Gastroesophageal sphincter (tissue), 4 donors: ENCODE measurements at regions not wholly inside any gene's neighbourhood (a gene's known extent, or its start where the extent isn't known, plus 50 kb on each side); places are given as distances from the start of the nearest gene placed in this dataset.

Source experiments
- ATAC-seq: fragments of 150-250 bp; one replicate; pipeline ENCODE4 v1.9.1; 2016; ENCODE audit warnings: mild to moderate bottlenecking, moderate library complexity
- H3K27ac ChIP-seq, 4 donors: fragments of 200-600 bp; sonication (generic) in 3 of 4; 1 replicate in 3 of 4; 2 replicates in 1 of 4; pipeline ENCODE4 v1.5.1; 2016 to 2019
- H3K27me3 ChIP-seq: fragments of 200-600 bp; sonication (generic); one replicate; pipeline ENCODE4 v1.5.1; 2019
- H3K36me3 ChIP-seq, 2 donors: fragments of 200-600 bp; sonication (generic); one replicate each; pipeline ENCODE4 v1.5.1; 2019; ENCODE audit warnings: control low read depth in 1 of 2
- H3K4me1 ChIP-seq, 3 donors: fragments of 200-600 bp; sonication (generic); 1 replicate in 2 of 3; 2 replicates in 1 of 3; pipeline ENCODE4 v1.5.1; 2016 to 2019; ENCODE audit warnings: control low read depth in 2 of 3
- H3K4me3 ChIP-seq, 2 donors: fragments of 200-600 bp; sonication (generic); one replicate each; pipeline ENCODE4 v1.5.1; 2019; ENCODE audit warnings: mild to moderate bottlenecking in 1 of 2, moderate library complexity in 1 of 2
- H3K9me3 ChIP-seq, 3 donors: fragments of 200-600 bp; sonication (generic); one replicate each; pipeline ENCODE4 v1.5.1; 2017 to 2019; ENCODE audit warnings: control low read depth in 2 of 3
- EP300 ChIP-seq: sonication (generic); formaldehyde crosslinking; IDR thresholded peaks from one replicate; pipeline ENCODE4 v1.6.1; 2017; ENCODE audit warnings: antibody characterized with exemption, mild to moderate bottlenecking
- POLR2A ChIP-seq, 2 donors: fragments of 450-650 bp; IDR thresholded peaks; one replicate each; pipeline ENCODE4 v1.6.1; 2017; ENCODE audit warnings: antibody characterized with exemption in 2 of 2, mild to moderate bottlenecking in 2 of 2, moderate library complexity in 1 of 2
- POLR2AphosphoS5 ChIP-seq: sonication (generic); formaldehyde crosslinking; IDR thresholded peaks from one replicate; pipeline ENCODE4 v1.6.1; 2017; ENCODE audit warnings: antibody characterized with exemption
- WGBS, 2 donors: methylation state at CpG; one replicate each; pipeline ENCODE4 v1.1.5; 2018; ENCODE audit warnings: low coverage in 1 of 2; 5-methylcytosine and 5-hydroxymethylcytosine counted together
- TF ChIP-seq, protein P1 (sequence below), 4 experiments: fragments of 200-600 bp in 2 of 4; fragments of 450-650 bp in 2 of 4; sonication (generic) in 1 of 4; IDR thresholded peaks; one replicate each; pipeline ENCODE4 v1.5.1; 2017 to 2019; ENCODE audit warnings: antibody characterized with exemption in 4 of 4, mild to moderate bottlenecking in 2 of 4, moderate library complexity in 2 of 4

DNA sequence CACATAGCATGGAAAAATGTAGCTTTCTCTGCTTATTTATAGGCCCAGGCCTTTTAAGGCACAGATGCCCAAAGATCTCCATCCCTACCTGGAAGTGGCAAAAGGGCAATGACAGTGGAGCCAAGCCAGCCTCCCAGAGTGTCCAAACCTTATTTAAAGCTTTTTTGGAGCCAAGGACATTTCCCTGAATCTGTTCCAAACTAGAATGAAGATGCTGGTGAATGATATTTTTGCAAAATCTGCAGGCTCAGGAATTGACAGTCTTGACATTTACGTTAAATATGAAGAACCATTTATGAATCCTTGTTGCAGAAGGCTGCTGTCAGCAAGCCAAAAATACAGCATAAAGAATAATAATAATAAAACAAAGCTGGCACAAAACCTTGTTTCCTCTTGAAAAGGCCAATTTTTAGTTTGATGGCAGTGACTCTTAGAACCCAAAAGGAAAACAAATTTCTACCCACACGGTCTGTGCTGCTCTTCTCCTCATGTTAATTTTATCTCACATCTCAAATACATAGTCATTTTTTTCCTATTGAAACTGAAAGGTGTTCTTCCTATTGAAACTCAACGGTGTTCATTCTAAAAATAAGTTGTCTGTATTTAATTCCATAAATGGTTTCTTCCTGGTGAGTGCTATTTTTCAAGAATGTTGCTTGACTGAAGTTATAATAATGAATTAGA lies 206.3 kb upstream of the TBL1X start:
- H3K27me3 ChIP-seq = no peaks in the 10 kb centered on the region
- no peak overlapping the region for H3K27ac ChIP-seq
- no peak overlapping the region for H3K4me3 ChIP-seq
- ATAC-seq = no peak
- H3K4me1 ChIP-seq = peaks cover 0 to 9% (median 0%) of the 10 kb centered on the region in 3 donors
- 23 to 47% methylated on average over 3 of the region's 3 CpGs for WGBS, 2 donors
- no peaks in the 10 kb centered on the region for H3K36me3 ChIP-seq
- TF ChIP-seq POLR2A (IDR thresholded peaks at IDR 0.05) = no peak
- no peak for TF ChIP-seq POLR2AphosphoS5
- TF ChIP-seq, protein P1, sequence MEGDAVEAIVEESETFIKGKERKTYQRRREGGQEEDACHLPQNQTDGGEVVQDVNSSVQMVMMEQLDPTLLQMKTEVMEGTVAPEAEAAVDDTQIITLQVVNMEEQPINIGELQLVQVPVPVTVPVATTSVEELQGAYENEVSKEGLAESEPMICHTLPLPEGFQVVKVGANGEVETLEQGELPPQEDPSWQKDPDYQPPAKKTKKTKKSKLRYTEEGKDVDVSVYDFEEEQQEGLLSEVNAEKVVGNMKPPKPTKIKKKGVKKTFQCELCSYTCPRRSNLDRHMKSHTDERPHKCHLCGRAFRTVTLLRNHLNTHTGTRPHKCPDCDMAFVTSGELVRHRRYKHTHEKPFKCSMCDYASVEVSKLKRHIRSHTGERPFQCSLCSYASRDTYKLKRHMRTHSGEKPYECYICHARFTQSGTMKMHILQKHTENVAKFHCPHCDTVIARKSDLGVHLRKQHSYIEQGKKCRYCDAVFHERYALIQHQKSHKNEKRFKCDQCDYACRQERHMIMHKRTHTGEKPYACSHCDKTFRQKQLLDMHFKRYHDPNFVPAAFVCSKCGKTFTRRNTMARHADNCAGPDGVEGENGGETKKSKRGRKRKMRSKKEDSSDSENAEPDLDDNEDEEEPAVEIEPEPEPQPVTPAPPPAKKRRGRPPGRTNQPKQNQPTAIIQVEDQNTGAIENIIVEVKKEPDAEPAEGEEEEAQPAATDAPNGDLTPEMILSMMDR (IDR thresholded peaks at IDR 0.05) = no peak
- TF ChIP-seq EP300 = no peak
- no peaks in the 10 kb centered on the region for H3K9me3 ChIP-seq

DNA sequence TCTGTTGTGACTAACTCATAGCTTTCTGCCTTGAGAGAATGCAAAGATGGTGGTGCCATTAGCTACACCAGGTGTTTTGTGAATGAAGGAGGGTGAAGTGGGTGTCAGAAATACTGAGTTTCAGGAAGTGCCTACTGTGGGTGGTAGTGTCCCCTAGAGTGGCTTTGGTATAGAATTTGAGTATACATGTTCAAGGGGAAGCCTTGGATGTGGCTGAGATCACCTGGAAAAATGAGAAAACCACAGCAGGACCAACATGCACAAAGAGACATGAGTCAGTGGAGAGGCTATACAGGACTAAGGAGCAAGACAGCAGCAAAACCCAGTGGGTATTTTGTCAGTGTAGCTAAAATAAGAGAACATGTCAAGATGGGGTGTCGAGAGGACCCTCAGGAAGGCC lies 204.3 kb upstream of the TBL1X start:
- Histone ChIP-seq H3K9me3 (no peaks in the 10 kb centered on the region), H3K27ac (no peak overlapping the region), H3K4me1 (peaks cover 0 to 9% (median 0%) of the 10 kb centered on the region in 3 donors), H3K27me3 (no peaks in the 10 kb centered on the region), H3K36me3 (no peaks in the 10 kb centered on the region), H3K4me3 (no peak overlapping the region)
- ATAC-seq = no peak
- WGBS, 2 donors = 67% methylated on average over 1 of the region's 1 CpG; no CpG with 5 or more reads in 1 of the 2 donors
- TF ChIP-seq POLR2AphosphoS5 = no peak
- TF ChIP-seq, protein P1 (IDR thresholded peaks at IDR 0.05) = no peak
- TF ChIP-seq POLR2A (IDR thresholded peaks at IDR 0.05) = no peak
- TF ChIP-seq EP300 = no peak

DNA sequence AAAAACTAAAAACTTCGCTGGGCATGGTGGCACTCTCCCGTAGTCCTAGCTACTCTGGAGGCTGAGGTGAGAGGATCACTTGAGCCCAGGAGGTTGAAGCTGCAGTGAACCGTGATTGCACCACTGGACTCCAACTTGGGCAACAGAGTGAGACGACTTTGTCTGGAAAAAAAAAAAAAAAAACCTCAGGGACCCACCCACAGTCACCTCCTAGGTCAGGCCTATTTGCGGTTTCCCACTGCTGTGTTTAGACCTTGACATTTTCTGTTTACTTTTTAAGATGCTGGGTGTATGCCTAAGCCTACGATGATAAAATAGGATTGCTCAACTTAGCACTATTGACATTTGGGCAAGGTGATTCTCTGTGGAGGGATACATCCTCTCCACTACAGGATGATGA lies 197.4 kb upstream of the TBL1X start:
- Histone ChIP-seq H3K36me3 (no peaks in the 10 kb centered on the region), H3K27ac (no peak overlapping the region), H3K27me3 (no peaks in the 10 kb centered on the region), H3K4me3 (no peak overlapping the region), H3K4me1 (no peaks in the 10 kb centered on the region), H3K9me3 (no peaks in the 10 kb centered on the region)
- TF ChIP-seq, protein P1 (IDR thresholded peaks at IDR 0.05) = no peak
- no peak for TF ChIP-seq POLR2A (IDR thresholded peaks at IDR 0.05)
- TF ChIP-seq EP300 = no peak
- no peak for TF ChIP-seq POLR2AphosphoS5
- 82% methylated on average over 2 of the region's 6 CpGs; no CpG with 5 or more reads in 1 of the 2 donors for WGBS, 2 donors
- no peak for ATAC-seq

DNA sequence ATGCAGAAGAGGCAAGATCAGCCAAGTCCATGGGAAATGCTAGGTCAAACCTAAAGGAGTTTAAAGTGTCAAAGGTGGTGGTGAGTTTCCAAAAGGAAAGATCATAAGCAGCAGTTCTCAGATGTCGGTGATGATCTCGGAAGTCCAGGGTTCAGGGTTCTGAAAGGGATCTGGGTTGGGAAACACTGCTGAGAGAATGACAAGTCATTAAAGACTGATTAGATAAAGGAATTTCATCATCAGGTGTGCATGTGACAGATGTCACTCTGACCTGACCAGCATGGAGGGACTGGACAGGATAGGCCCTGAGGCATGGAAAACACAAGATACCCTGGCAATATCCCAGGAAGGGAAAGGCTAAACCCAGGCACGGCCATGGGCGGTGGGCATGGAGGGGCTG lies 195.7 kb upstream of the TBL1X start:
- Histone ChIP-seq H3K4me1 (no peaks in the 10 kb centered on the region), H3K27ac (no peak overlapping the region), H3K4me3 (no peak overlapping the region), H3K27me3 (no peaks in the 10 kb centered on the region), H3K9me3 (no peaks in the 10 kb centered on the region), H3K36me3 (no peaks in the 10 kb centered on the region)
- ATAC-seq = no peak
- 96 to 100% methylated on average over 1 to 3 of the region's 4 CpGs for WGBS, 2 donors
- no peak for TF ChIP-seq POLR2AphosphoS5
- no peak for TF ChIP-seq POLR2A (IDR thresholded peaks at IDR 0.05)
- TF ChIP-seq EP300 = no peak
- TF ChIP-seq, protein P1 (IDR thresholded peaks at IDR 0.05) = no peak

DNA sequence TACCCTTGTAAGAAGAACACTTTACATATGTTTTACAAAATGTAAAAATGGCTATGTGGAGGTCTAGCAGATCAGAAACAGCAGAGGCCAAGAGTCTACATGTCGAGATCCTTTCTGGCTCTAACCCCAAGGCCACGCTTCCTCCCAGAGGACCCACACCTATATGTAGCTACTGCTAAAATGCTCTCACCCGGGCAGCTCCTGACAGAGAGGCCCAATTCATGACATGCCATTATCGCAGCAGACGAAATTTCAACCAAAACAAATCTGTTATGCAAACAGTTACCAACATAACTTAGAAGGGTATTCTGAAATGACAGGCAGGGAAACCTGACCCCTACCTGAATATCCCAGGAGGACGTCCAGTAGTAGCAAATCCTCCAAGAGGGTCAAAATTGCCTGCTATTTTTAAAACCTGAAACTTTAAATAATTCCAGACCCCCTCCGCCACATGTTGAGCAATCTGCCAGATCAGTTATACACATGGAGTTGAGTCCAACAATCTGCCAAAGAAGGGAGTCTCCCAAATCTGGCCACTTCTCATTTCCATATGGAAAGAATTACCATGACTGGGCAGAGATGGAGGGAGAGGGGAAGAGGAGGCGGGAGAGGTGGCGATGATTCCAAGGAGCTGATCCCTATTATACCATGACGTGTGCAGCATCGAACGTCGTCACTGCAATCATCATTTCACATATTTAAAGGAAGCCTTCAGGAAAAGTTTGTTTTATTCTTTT lies 192.9 kb upstream of the TBL1X start:
- 70 to 74% methylated on average over 5 to 13 of the region's 13 CpGs for WGBS, 2 donors
- Histone ChIP-seq H3K36me3 (no peaks in the 10 kb centered on the region), H3K27ac (no peak overlapping the region), H3K4me1 (no peaks in the 10 kb centered on the region), H3K9me3 (no peaks in the 10 kb centered on the region), H3K27me3 (no peaks in the 10 kb centered on the region), H3K4me3 (no peak overlapping the region)
- ATAC-seq = no peak
- TF ChIP-seq, protein P1 (IDR thresholded peaks at IDR 0.05) = no peak
- TF ChIP-seq POLR2A (IDR thresholded peaks at IDR 0.05) = no peak
- no peak for TF ChIP-seq EP300
- no peak for TF ChIP-seq POLR2AphosphoS5
